ENCODE measurements at regions not wholly inside any gene's neighbourhood (a gene's known extent, or its start where the extent isn't known, plus 50 kb on each side); places are given as distances from the start of the nearest gene placed in this dataset.

GRCh38 chr13:39133781-39134180, 95.5 kb downstream of the NHLRC3 start:
- CTCF ChIA-PET (ENCODE audit: low intra/inter-chr PET ratio), result no interaction called here
- Histone ChIP-seq H2AFZ (ENCODE audit: low read depth, low read length) (no peak overlapping the region), H3K9ac (ENCODE audit: insufficient read depth in 1 of 2, low read depth in 2 of 2, low read length in 2 of 2) (no peak overlapping the region), H3K36me3 (ENCODE audit: control insufficient read depth, insufficient read depth, low read length) (no peaks in the 10 kb centered on the region), H3K27me3 (ENCODE audit: control insufficient read depth in 2 of 2, insufficient read depth in 2 of 2, low read length in 2 of 2) (no peaks in the 10 kb centered on the region), H3K9me3 (replicated peaks; ENCODE audit: control insufficient read depth, insufficient read depth, low read depth, low read length) (no peaks in the 10 kb centered on the region), H4K20me1 (replicated peaks; ENCODE audit: control insufficient read depth, insufficient read depth, low read length) (no peaks in the 10 kb centered on the region), H3K79me2 (ENCODE audit: control insufficient read depth, insufficient read depth, low read length) (no peaks in the 10 kb centered on the region), H3K4me3 (no peak overlapping the region), H3K9me1 (ENCODE audit: control insufficient read depth, insufficient read depth, low read length) (no peaks in the 10 kb centered on the region), H3K27ac (ENCODE audit: extremely low read depth, low read depth, low read length) (no peak overlapping the region), H3K4me2 (ENCODE audit: insufficient read depth, low read length) (no peak overlapping the region), H3K4me1 (replicated peaks in 1 of 2; ENCODE audit: control insufficient read depth in 2 of 2, insufficient read depth in 2 of 2, low read length in 2 of 2) (no peaks in the 10 kb centered on the region)
- no peak for TF ChIP-seq RFX7 (CRISPR knock-in tag; IDR thresholded peaks at IDR 0.05)
- TF ChIP-seq RAD21 (CRISPR knock-in tag; conservative IDR thresholded peaks at IDR 0.05 in 1 of 2, IDR thresholded peaks at IDR 0.05 in 1 of 2), result no peak
- no peak for TF ChIP-seq HNRNPK (IDR thresholded peaks at IDR 0.05; ENCODE audit: low read depth, low read length, poor library complexity, severe bottlenecking)
- no peak for TF ChIP-seq NCOA1 (IDR thresholded peaks at IDR 0.05; ENCODE audit: low read depth)
- TF ChIP-seq BCOR (IDR thresholded peaks at IDR 0.05), result no peak
- TF ChIP-seq U2AF2 (optimal IDR thresholded peaks at IDR 0.05; ENCODE audit: low read depth, low read length), result no peak
- TF ChIP-seq NFYB (IDR thresholded peaks at IDR 0.05; ENCODE audit: extremely low read depth, insufficient read length), result no peak
- no peak for TF ChIP-seq GATAD2B (IDR thresholded peaks at IDR 0.05; ENCODE audit: borderline replicate concordance)
- TF ChIP-seq MEF2A (IDR thresholded peaks at IDR 0.05; ENCODE audit: control insufficient read depth, low read depth, low read length), result no peak
- no peak for TF ChIP-seq ZNF274 (IDR thresholded peaks at IDR 0.05; ENCODE audit: borderline replicate concordance, low read depth, low read length)
- FAIRE-seq, result no peak
- POLR2A ChIA-PET, result no interaction called here
- ATAC-seq, result no peak
- 0% methylated on average over 3 of the region's 3 CpGs for WGBS (ENCODE audit: insufficient coverage, low coverage, missing lambda C conversion rate)
- BruUV-seq (replicated peaks), result no TSS peak
- no peak for DNase-seq (ENCODE audit: extremely low read depth in 1 of 4, low spot score in 3 of 4)
- in situ Hi-C loops (cut with MboI), result no loop called here
- intact Hi-C loops (cut with micrococcal nuclease), result no loop called here
